Parathyroid adenoma (tissue), 2 donors: ENCODE measurements at regions not wholly inside any gene's neighbourhood (a gene's known extent, or its start where the extent isn't known, plus 50 kb on each side); places are given as distances from the start of the nearest gene placed in this dataset.

Experiments
- H2AFZ ChIP-seq: fragments of 300-600 bp; sonication (generic); one replicate; pipeline ENCODE4 v1.7.0; 2017; ENCODE audit warnings: antibody characterized with exemption, mild to moderate bottlenecking
- H3K27ac ChIP-seq: fragments of 300-600 bp; sonication (generic); one replicate; pipeline ENCODE4 v1.7.0; 2017
- H3K27me3 ChIP-seq: fragments of 300-600 bp; sonication (generic); one replicate; pipeline ENCODE4 v1.7.0; 2017; ENCODE audit warnings: low read length; ENCODE audit not compliant: control insufficient read depth, insufficient read depth
- H3K36me3 ChIP-seq: fragments of 300-600 bp; sonication (generic); one replicate; pipeline ENCODE4 v1.7.0; 2017; ENCODE audit warnings: low read length; ENCODE audit not compliant: control insufficient read depth, insufficient read depth
- H3K4me1 ChIP-seq: fragments of 300-600 bp; sonication (generic); one replicate; pipeline ENCODE4 v1.7.0; 2017; ENCODE audit warnings: control low read depth
- H3K4me2 ChIP-seq: fragments of 300-600 bp; sonication (generic); one replicate; pipeline ENCODE4 v1.7.0; 2017; ENCODE audit warnings: low read length
- H3K4me3 ChIP-seq: fragments of 300-600 bp; sonication (generic); one replicate; pipeline ENCODE4 v1.7.0; 2017; ENCODE audit warnings: low read depth, low read length
- H3K79me2 ChIP-seq: fragments of 300-600 bp; sonication (generic); one replicate; pipeline ENCODE4 v1.7.0; 2017; ENCODE audit warnings: control low read depth
- H3K9ac ChIP-seq: fragments of 300-600 bp; sonication (generic); one replicate; pipeline ENCODE4 v1.7.0; 2017; ENCODE audit warnings: mild to moderate bottlenecking
- H3K9me3 ChIP-seq: fragments of 300-600 bp; sonication (generic); one replicate; pipeline ENCODE4 v1.7.0; 2017; ENCODE audit warnings: low read length; ENCODE audit not compliant: control insufficient read depth
- TF ChIP-seq, protein P1 (sequence below): fragments of 300-600 bp; sonication (generic); IDR thresholded peaks from one replicate; pipeline ENCODE4 v1.7.0; 2017; ENCODE audit warnings: antibody characterized with exemption, mild to moderate bottlenecking
- donor health status: primary hyperparathyroidism.

DNA sequence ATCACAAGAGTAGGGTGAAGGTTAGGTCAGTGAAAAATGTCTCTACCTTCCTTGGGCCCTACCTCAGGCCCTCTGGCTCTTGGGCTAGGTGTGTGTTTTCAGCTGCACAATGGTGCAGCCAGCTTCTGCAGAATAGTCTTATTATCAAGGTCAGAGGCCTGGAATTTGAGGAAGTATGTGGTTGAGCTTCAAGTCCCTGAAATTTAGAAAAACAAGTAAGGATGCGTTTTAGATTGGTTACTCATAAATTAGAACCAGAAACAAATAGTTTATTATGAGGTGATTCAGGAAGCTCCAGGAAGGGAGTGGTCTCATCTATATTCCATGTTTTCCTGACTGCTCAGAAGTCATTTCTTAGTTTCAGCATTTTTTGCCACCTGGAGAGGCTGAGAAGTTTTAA lies 204.2 kb upstream of the CELF4 start:
- TF ChIP-seq, protein P1, sequence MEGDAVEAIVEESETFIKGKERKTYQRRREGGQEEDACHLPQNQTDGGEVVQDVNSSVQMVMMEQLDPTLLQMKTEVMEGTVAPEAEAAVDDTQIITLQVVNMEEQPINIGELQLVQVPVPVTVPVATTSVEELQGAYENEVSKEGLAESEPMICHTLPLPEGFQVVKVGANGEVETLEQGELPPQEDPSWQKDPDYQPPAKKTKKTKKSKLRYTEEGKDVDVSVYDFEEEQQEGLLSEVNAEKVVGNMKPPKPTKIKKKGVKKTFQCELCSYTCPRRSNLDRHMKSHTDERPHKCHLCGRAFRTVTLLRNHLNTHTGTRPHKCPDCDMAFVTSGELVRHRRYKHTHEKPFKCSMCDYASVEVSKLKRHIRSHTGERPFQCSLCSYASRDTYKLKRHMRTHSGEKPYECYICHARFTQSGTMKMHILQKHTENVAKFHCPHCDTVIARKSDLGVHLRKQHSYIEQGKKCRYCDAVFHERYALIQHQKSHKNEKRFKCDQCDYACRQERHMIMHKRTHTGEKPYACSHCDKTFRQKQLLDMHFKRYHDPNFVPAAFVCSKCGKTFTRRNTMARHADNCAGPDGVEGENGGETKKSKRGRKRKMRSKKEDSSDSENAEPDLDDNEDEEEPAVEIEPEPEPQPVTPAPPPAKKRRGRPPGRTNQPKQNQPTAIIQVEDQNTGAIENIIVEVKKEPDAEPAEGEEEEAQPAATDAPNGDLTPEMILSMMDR = no peak
- no peak overlapping the region for H3K4me2 ChIP-seq

DNA sequence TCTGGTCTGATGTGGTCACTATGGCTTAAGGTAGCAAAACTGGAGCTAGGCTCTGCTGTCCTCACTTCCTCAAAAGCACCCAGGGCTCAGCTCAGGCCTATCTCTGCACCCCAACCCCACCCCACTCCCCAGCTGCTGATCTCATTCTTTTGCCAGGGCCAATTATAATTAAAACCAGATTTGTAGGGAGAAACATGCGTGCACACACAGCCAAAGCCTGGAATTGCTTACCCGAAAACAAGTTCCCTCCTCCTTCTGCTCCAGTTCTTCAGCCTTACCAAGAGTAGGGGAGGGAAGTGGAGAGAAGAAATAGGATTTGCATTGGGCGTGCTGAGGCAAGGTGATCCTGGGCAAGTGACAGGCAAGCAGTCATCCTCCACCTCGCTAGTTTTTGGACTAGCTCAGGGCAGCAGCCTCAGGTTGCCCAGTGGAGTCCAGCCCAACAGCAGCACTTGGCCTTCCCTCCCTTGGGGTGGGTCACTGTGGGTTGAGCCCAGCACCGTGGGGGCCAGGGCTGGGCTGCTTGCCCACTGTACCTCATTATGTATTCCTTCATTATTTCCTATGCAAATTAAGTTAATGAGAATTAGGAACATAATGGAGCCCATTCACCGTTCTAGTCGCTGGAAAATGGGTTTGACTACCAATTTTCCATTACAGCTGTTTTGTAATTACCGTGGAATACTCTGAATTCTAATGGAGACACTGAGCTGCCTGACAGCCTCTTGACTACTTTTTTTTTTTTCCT lies 199.1 kb upstream of the CELF4 start:
- Histone ChIP-seq H3K4me2 (no peak overlapping the region), H3K27me3 (no peaks in the 10 kb centered on the region), H3K27ac (no peak overlapping the region), H3K9me3 (no peaks in the 10 kb centered on the region), H3K9ac (no peak overlapping the region), H3K4me3 (no peak overlapping the region), H3K4me1 (no peaks in the 10 kb centered on the region), H2AFZ (no peak overlapping the region), H3K36me3 (no peaks in the 10 kb centered on the region), H3K79me2 (no peaks in the 10 kb centered on the region)
- TF ChIP-seq, protein P1 = no peak

More for the DNA sequence above, 204.2 kb upstream of the CELF4 start:
- H3K79me2 ChIP-seq = no peaks in the 10 kb centered on the region
- H3K9ac ChIP-seq = no peak overlapping the region
- H3K4me1 ChIP-seq = peaks cover 4% of the 10 kb centered on the region
- no peaks in the 10 kb centered on the region for H3K9me3 ChIP-seq
- H3K27ac ChIP-seq = no peak overlapping the region
- no peak overlapping the region for H3K4me3 ChIP-seq
- H3K36me3 ChIP-seq = no peaks in the 10 kb centered on the region
- H2AFZ ChIP-seq = no peak overlapping the region
- H3K27me3 ChIP-seq = no peaks in the 10 kb centered on the region

DNA sequence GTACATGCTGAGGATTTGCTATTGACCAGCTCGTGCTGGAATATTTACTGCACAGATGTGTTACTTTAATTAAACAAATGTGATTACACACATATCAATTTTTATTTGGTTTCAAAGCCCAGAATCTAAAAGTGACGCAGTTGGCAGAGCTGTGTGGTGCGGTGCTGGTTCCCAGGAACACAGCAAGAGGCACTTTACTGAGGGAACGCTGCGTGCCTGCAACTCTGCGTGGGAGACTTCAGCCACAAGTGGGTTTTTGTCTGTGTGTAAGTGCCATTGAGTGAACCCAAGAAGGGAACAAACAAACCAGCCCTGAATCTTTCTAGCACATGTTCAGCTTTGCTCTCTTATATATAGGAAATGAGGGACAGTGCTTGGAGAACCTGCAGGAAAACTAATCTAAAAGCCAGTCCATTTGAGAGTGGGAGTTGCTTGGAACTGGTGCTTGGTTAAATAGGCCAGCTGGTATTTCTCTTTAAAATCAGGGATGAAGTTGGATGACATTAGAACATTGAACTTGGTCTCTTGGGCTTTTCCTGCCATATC lies 196.6 kb upstream of the CELF4 start:
- no peak overlapping the region for H2AFZ ChIP-seq
- H3K9ac ChIP-seq = no peak overlapping the region
- no peaks in the 10 kb centered on the region for H3K36me3 ChIP-seq
- H3K4me1 ChIP-seq = no peaks in the 10 kb centered on the region
- no peaks in the 10 kb centered on the region for H3K9me3 ChIP-seq
- TF ChIP-seq, protein P1 = no peak
- H3K27ac ChIP-seq = no peak overlapping the region
- H3K4me2 ChIP-seq = no peak overlapping the region
- no peaks in the 10 kb centered on the region for H3K27me3 ChIP-seq
- no peaks in the 10 kb centered on the region for H3K79me2 ChIP-seq
- no peak overlapping the region for H3K4me3 ChIP-seq

DNA sequence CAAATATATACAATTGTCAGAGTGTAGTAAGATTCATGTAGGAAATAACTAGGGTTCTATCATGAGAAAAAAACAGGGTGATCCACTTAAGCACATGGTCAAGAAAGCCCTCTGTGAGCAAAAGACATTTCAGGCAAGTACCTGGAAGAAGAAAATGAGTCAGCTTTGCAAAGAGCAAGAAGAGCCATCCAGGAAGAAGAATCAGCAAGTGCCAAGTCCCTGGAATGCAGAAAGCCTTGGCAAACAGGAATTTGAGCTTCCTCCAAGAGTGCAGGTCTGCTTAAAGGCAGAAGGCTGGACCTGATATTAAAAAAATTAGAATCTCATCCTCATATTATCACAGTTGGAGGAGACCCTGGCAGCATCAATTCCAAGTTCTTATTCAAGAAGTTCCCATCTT lies 188.5 kb upstream of the CELF4 start:
- no peak overlapping the region for H3K27ac ChIP-seq
- no peaks in the 10 kb centered on the region for H3K79me2 ChIP-seq
- no peak overlapping the region for H3K4me2 ChIP-seq
- no peak overlapping the region for H3K4me3 ChIP-seq
- no peaks in the 10 kb centered on the region for H3K9me3 ChIP-seq
- TF ChIP-seq, protein P1 = no peak
- no peaks in the 10 kb centered on the region for H3K36me3 ChIP-seq
- no peak overlapping the region for H3K9ac ChIP-seq
- no peaks in the 10 kb centered on the region for H3K4me1 ChIP-seq
- H3K27me3 ChIP-seq = no peaks in the 10 kb centered on the region
- no peak overlapping the region for H2AFZ ChIP-seq

DNA sequence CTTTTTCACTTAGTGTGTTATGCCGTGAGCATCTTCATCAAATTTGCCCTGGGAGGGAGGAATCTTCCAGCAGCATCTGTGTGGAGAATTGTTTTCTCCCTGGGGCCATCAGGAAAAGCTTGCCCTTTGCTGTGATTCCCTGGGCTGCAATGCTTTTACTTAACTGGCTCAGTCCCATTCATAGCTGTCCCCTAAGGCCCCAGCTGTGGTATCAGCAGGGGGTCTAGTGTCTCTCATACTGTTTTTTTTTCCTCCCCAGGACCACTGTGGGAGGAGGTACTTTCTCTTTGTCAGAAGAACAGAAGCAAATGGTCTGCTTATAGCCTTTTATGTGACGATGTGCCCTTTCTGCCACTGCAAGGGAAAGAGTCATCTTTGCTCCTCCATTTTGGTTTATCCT lies 176.8 kb upstream of the CELF4 start:
- Histone ChIP-seq H2AFZ (no peak overlapping the region), H3K27me3 (no peaks in the 10 kb centered on the region)

More for the DNA sequence above, 176.8 kb upstream of the CELF4 start:
- H3K27ac ChIP-seq = no peak overlapping the region
- no peaks in the 10 kb centered on the region for H3K4me1 ChIP-seq
- no peaks in the 10 kb centered on the region for H3K79me2 ChIP-seq
- no peak overlapping the region for H3K4me2 ChIP-seq
- TF ChIP-seq, protein P1 = no peak
- no peak overlapping the region for H3K9ac ChIP-seq
- H3K4me3 ChIP-seq = no peak overlapping the region
- H3K36me3 ChIP-seq = no peaks in the 10 kb centered on the region
- H3K9me3 ChIP-seq = no peaks in the 10 kb centered on the region
